Tibial nerve (tissue), 4 donors: ENCODE measurements at regions not wholly inside any gene's neighbourhood (a gene's known extent, or its start where the extent isn't known, plus 50 kb on each side); places are given as distances from the start of the nearest gene placed in this dataset.

ENCODE experiments used
- EP300 ChIP-seq, 2 donors: sonication (generic); formaldehyde crosslinking; IDR thresholded peaks; one replicate each; pipeline ENCODE4 v1.6.1; 2017; ENCODE audit warnings: antibody characterized with exemption in 2 of 2, mild to moderate bottlenecking in 1 of 2
- POLR2A ChIP-seq, 2 donors: fragments of 450-650 bp; IDR thresholded peaks; one replicate each; pipeline ENCODE4 v1.6.1; 2017; ENCODE audit warnings: antibody characterized with exemption in 2 of 2, mild to moderate bottlenecking in 2 of 2, moderate library complexity in 2 of 2
- TF ChIP-seq, protein P1 (sequence below), 5 experiments: fragments of 200-600 bp in 3 of 5; fragments of 450-650 bp in 2 of 5; sonication (generic) in 3 of 5; IDR thresholded peaks; one replicate each; pipeline ENCODE4 v1.5.1; 2016 to 2019; ENCODE audit warnings: antibody characterized with exemption in 5 of 5, mild to moderate bottlenecking in 3 of 5, moderate library complexity in 2 of 5

DNA sequence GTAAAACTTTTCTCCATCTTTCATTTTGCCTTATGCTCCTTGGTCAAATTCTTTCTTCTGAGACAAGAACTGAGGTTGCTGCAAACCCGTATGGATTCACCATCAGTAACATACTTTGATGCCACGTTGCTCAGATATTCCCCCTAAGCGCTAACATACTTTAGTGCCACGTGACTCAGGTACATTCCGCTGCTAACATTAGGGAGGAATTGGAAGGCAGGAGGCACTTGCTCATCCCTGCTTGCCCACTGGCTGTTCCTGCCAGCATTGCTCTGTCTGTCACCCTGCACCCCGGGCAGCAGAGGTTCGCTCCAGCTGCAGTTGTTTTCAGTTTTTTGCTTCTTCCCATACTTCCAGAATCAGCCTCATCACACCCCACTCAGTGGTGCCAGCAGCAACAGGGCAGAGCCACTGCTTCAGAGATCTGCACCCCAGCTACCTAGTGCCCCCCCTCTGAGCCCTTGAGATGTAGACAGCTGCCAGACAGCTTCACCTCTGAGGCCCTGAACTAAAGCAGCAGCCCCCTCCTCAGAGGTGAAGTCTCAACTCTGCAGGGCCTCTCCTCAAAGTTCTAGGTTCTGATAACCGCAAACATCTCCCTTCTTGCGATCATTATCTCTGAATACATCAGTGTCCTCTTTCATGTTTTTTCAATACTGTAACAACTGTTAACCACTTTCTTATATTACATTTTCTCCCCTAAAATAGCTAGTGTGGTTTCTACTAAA lies 228.0 kb upstream of the KIF2A start:
- TF ChIP-seq, protein P1, sequence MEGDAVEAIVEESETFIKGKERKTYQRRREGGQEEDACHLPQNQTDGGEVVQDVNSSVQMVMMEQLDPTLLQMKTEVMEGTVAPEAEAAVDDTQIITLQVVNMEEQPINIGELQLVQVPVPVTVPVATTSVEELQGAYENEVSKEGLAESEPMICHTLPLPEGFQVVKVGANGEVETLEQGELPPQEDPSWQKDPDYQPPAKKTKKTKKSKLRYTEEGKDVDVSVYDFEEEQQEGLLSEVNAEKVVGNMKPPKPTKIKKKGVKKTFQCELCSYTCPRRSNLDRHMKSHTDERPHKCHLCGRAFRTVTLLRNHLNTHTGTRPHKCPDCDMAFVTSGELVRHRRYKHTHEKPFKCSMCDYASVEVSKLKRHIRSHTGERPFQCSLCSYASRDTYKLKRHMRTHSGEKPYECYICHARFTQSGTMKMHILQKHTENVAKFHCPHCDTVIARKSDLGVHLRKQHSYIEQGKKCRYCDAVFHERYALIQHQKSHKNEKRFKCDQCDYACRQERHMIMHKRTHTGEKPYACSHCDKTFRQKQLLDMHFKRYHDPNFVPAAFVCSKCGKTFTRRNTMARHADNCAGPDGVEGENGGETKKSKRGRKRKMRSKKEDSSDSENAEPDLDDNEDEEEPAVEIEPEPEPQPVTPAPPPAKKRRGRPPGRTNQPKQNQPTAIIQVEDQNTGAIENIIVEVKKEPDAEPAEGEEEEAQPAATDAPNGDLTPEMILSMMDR (IDR thresholded peaks at IDR 0.05): no peak
- TF ChIP-seq POLR2A (IDR thresholded peaks at IDR 0.05) (no peak), EP300 (IDR thresholded peaks at IDR 0.05) (no peak)
